Endothelial cell of umbilical vein (primary cell): ENCODE measurements at regions not wholly inside any gene's neighbourhood (a gene's known extent, or its start where the extent isn't known, plus 50 kb on each side); places are given as distances from the start of the nearest gene placed in this dataset.

Source experiments
- BruUV-seq: library from RNA; stranded (reverse); fragments of 400-500 nt; replicated peaks from 2 replicates; lab custom pipeline; 2021; lab: Mats Ljungman, UMichigan
- CTCF ChIA-PET: fragments of 300-600, 350-600 bp; sonication (Branson Sonifier 250); formaldehyde crosslinking; loops from one replicate; lab custom pipeline; 2021; ENCODE audit warnings: antibody characterized with exemption, inconsistent platforms; lab: Charles Lee
- POLR2A ChIA-PET: fragments of 300-600, 350-600 bp; sonication (Branson Sonifier 250); formaldehyde crosslinking; loops from one replicate; lab custom pipeline; 2021; ENCODE audit warnings: antibody characterized with exemption, inconsistent platforms; lab: Charles Lee
- DNase-seq: peaks from one replicate; pipeline ENCODE4 v3.0.0-alpha.2; 2011; ENCODE audit warnings: low read depth, low spot score
- FAIRE-seq: peaks from 2 replicates; lab custom pipeline; 2011; peaks lifted over from hg19 to GRCh38; lab: Jason Lieb, UNC
- H2AFZ ChIP-seq: 2 replicates; pipeline ENCODE4 v1.6.0; 2012; ENCODE audit warnings: low read depth, low read length, control low read depth, inconsistent platforms
- H3K27ac ChIP-seq: 2 replicates; pipeline ENCODE4 v1.5.1; 2011; ENCODE audit warnings: low read depth, mild to moderate bottlenecking, control low read depth, low read length, moderate library complexity; ENCODE audit not compliant: insufficient read depth
- H3K27me3 ChIP-seq, 2 experiments: 2 replicates each; pipeline versions ENCODE4 v1.6.0 to v1.6.1; 2011; ENCODE audit warnings: low read length in 2 of 2, mixed read lengths in 1 of 2; ENCODE audit not compliant: control insufficient read depth in 2 of 2, insufficient read depth in 2 of 2
- H3K36me3 ChIP-seq, 2 experiments: 2 replicates in 1 of 2; 3 replicates in 1 of 2; pipeline ENCODE4 v1.5.1; 2011; ENCODE audit warnings: low read length in 2 of 2, mild to moderate bottlenecking in 1 of 2, moderate library complexity in 1 of 2; ENCODE audit not compliant: control insufficient read depth in 2 of 2, insufficient read depth in 2 of 2; ENCODE audit errors: extremely low read depth in 1 of 2
- H3K4me1 ChIP-seq: 3 replicates; pipeline ENCODE4 v1.5.1; 2011; ENCODE audit warnings: mild to moderate bottlenecking, low read length; ENCODE audit not compliant: control insufficient read depth, insufficient read depth; ENCODE audit errors: extremely low read depth
- H3K4me2 ChIP-seq: 2 replicates; pipeline ENCODE4 v1.6.1; 2011; ENCODE audit warnings: low read length, control low read depth, mixed read lengths; ENCODE audit not compliant: insufficient read depth
- H3K4me3 ChIP-seq, 3 experiments: fragments of 200-600 bp in 1 of 3; sonication (generic), shearing (Covaris generic) in 1 of 3; replicated peaks in 1 of 3; 2 replicates each; pipeline ENCODE4 v1.5.1; 2011 to 2016; ENCODE audit warnings: control low read depth in 3 of 3, low read length in 3 of 3, mild to moderate bottlenecking in 2 of 3, inconsistent platforms in 1 of 3, low read depth in 1 of 3, moderate library complexity in 1 of 3; ENCODE audit not compliant: insufficient read depth in 1 of 3
- H3K79me2 ChIP-seq: 2 replicates; pipeline ENCODE4 v1.6.0; 2012; ENCODE audit warnings: low read length, inconsistent platforms; ENCODE audit not compliant: control insufficient read depth, insufficient read depth
- H3K9ac ChIP-seq: replicated peaks from 2 replicates; pipeline ENCODE3; 2011; ENCODE audit warnings: low read length, control low read depth; ENCODE audit not compliant: insufficient read depth; ENCODE audit errors: extremely low read depth
- H3K9me1 ChIP-seq: replicated peaks from 3 replicates; pipeline ENCODE4 v1.6.0; 2011; ENCODE audit warnings: mild to moderate bottlenecking, low read length; ENCODE audit not compliant: control insufficient read depth, insufficient read depth; ENCODE audit errors: extremely low read depth
- H3K9me3 ChIP-seq: replicated peaks from 2 replicates; pipeline ENCODE4 v1.5.1; 2012; ENCODE audit warnings: low read length, inconsistent platforms; ENCODE audit not compliant: control insufficient read depth, insufficient read depth
- H4K20me1 ChIP-seq: replicated peaks from 2 replicates; pipeline ENCODE3; 2011; ENCODE audit warnings: mild to moderate bottlenecking, low read length; ENCODE audit not compliant: control insufficient read depth, insufficient read depth; ENCODE audit errors: extremely low read depth
- CTCF ChIP-seq, 2 donors: IDR thresholded peaks; 1 replicate in 1 of 2; 2 replicates in 1 of 2; pipeline ENCODE4 v1.5.1; 2011; ENCODE audit warnings: low read length in 2 of 2, mild to moderate bottlenecking in 2 of 2, moderate library complexity in 2 of 2, control low read depth in 1 of 2, inconsistent platforms in 1 of 2, low read depth in 1 of 2; ENCODE audit not compliant: insufficient read depth in 1 of 2; ENCODE audit errors: extremely low read depth in 1 of 2
- EZH2 ChIP-seq: IDR thresholded peaks from 2 replicates; pipeline ENCODE4 v1.6.1; 2012; ENCODE audit warnings: borderline replicate concordance, low read depth, mild to moderate bottlenecking, moderate library complexity, low read length, inconsistent platforms; ENCODE audit not compliant: severe bottlenecking
- FOS ChIP-seq: IDR thresholded peaks from 2 replicates; pipeline ENCODE4 v1.6.1; 2011; ENCODE audit warnings: mild to moderate bottlenecking, low read length, moderate library complexity, borderline replicate concordance; ENCODE audit not compliant: insufficient read depth
- GATA2 ChIP-seq: IDR thresholded peaks from 2 replicates; pipeline ENCODE4 v1.7.0; 2011; ENCODE audit warnings: low read depth, mild to moderate bottlenecking, moderate library complexity, mixed read lengths, low read length; ENCODE audit not compliant: insufficient read length, insufficient read depth
- JUN ChIP-seq: IDR thresholded peaks from 2 replicates; pipeline ENCODE4 v1.6.1; 2011; ENCODE audit warnings: borderline replicate concordance, low read depth; ENCODE audit not compliant: insufficient read length, insufficient read depth
- MAX ChIP-seq: IDR thresholded peaks from 2 replicates; pipeline ENCODE4 v1.6.1; 2011; ENCODE audit not compliant: insufficient read depth, insufficient read length
- MYC ChIP-seq: IDR thresholded peaks from one replicate; pipeline ENCODE4 v1.6.1; 2011; ENCODE audit warnings: mild to moderate bottlenecking, low read depth, low read length
- POLR2A ChIP-seq: IDR thresholded peaks from 2 replicates; pipeline ENCODE4 v1.6.1; 2012; ENCODE audit warnings: low read depth, mild to moderate bottlenecking, control low read depth, low read length
- POLR2AphosphoS5 ChIP-seq: IDR thresholded peaks from 2 replicates; pipeline ENCODE4 v1.6.1; 2012; ENCODE audit warnings: low read depth, mild to moderate bottlenecking, control low read depth, low read length, moderate library complexity; ENCODE audit not compliant: insufficient read depth
- dilution Hi-C: fragments of 300-500 bp; cut with MboI; formaldehyde crosslinking; loops from one replicate; pipeline ENCODE4 v1.15.0; 2019; ENCODE audit warnings: low sequenced_read_pairs; ENCODE audit not compliant: extremely low pct_ligation_motif_present
- intact Hi-C: fragments of 100-400 bp; cut with micrococcal nuclease; formaldehyde crosslinking; loops from one replicate; pipeline ENCODE4 v1.10.0; 2022

DNA sequence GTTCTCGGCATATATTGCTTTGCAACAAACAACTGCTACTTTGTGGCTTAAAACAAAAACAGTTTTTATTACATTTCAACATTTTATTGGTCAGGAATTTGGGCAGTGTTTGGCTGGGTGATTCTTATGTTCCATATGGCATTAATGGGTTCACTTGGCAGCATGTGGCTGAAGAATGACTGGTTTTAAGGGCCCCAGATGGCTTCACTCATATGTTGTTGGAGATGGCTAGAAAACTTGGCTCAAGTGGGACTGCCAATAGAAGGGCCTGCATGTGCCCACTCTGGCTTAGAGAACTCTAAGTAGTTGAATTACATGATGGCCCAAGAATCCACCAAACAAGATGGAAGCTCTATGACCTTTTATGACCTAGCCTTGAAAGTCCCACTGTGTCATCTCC, 86.1 kb downstream of the FASTKD2 start:
- Histone ChIP-seq H2AFZ (no peak overlapping the region), H3K4me3 (no peak overlapping the region), H4K20me1 (no peaks in the 10 kb centered on the region), H3K4me2 (no peak overlapping the region), H3K79me2 (no peaks in the 10 kb centered on the region), H3K36me3 (no peaks in the 10 kb centered on the region), H3K9me3 (no peaks in the 10 kb centered on the region), H3K4me1 (no peaks in the 10 kb centered on the region), H3K9ac (no peak overlapping the region), H3K27ac (no peak overlapping the region), H3K27me3 (no peaks in the 10 kb centered on the region), H3K9me1 (no peaks in the 10 kb centered on the region)
- no peak for TF ChIP-seq CTCF (IDR thresholded peaks at IDR 0.05; ENCODE audit: extremely low read depth in 1 of 2, insufficient read depth in 1 of 2, low read depth in 1 of 2, low read length in 2 of 2)
- TF ChIP-seq JUN: no peak
- TF ChIP-seq POLR2A: no peak
- TF ChIP-seq MYC: no peak
- no peak for TF ChIP-seq GATA2
- no peak for TF ChIP-seq EZH2
- no peak for TF ChIP-seq POLR2AphosphoS5
- no peak for TF ChIP-seq MAX
- no peak for TF ChIP-seq FOS
- CTCF ChIA-PET: interaction anchor here (1.4 kb wide), 1 partner anchor 9 kb away, joined by 6 read pairs; no protein-coding TSS in a partner anchor
- DNase-seq: no peak
- dilution Hi-C loops (no loop called here), intact Hi-C loops (no loop called here)
- POLR2A ChIA-PET: no interaction called here
- BruUV-seq: no TSS peak
- FAIRE-seq: no peak
